ENCODE measurements at regions not wholly inside any gene's neighbourhood (a gene's known extent, or its start where the extent isn't known, plus 50 kb on each side); places are given as distances from the start of the nearest gene placed in this dataset.

DNA sequence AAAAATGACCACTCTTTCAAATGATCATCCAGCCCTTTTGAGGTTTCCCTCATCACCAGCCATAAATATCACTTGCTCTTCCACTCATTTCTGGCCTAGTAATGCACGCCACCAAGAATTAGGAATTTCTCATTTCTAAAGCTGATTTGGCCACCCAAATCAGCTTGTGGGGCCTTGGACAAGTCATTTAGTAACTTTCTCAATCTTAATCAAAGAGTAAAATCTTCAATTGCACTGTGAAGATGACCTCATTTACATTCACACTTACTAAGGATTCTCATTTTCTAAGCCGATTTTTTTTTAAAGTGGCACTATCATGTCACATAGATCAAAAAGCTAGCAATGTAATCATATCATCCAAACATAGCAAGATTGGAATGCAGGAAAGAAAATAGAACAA lies 150.0 kb upstream of the HHIP start:
- Histone ChIP-seq H3K27ac (no peak overlapping the region), H3K4me1 (no peaks in the 10 kb centered on the region), H3K27me3 (no peaks in the 10 kb centered on the region), H3K9me3 (no peaks in the 10 kb centered on the region), H3K4me3 (no peak overlapping the region), H3K36me3 (no peaks in the 10 kb centered on the region)
- no peak for TF ChIP-seq CTCF (IDR thresholded peaks at IDR 0.05)
- intact Hi-C loops (cut with DNase I) = no loop called here
- no peak for DNase-seq (ENCODE audit: low spot score in 2 of 2)

- intact Hi-C loops (cut with DNase I) = no loop called here
- Histone ChIP-seq H3K27ac (no peak overlapping the region), H3K9me3 (no peaks in the 10 kb centered on the region), H3K4me3 (no peak overlapping the region), H3K36me3 (no peaks in the 10 kb centered on the region), H3K4me1 (no peaks in the 10 kb centered on the region), H3K27me3 (no peaks in the 10 kb centered on the region)
- TF ChIP-seq CTCF (IDR thresholded peaks at IDR 0.05) = no peak
- no peak for DNase-seq (ENCODE audit: low spot score in 2 of 2)
Observed at GRCh38 chr4:144499777-144500176, 146.2 kb upstream of the HHIP start.

GRCh38 chr4:144501231-144501780 lies 144.7 kb upstream of the HHIP start:
- no peak for TF ChIP-seq CTCF (IDR thresholded peaks at IDR 0.05)
- Histone ChIP-seq H3K27ac (no peak overlapping the region), H3K36me3 (no peaks in the 10 kb centered on the region), H3K4me1 (no peaks in the 10 kb centered on the region), H3K27me3 (no peaks in the 10 kb centered on the region), H3K4me3 (no peak overlapping the region), H3K9me3 (no peaks in the 10 kb centered on the region)
- no peak for DNase-seq (ENCODE audit: low spot score in 2 of 2)
- intact Hi-C loops (cut with DNase I) = no loop called here

DNA sequence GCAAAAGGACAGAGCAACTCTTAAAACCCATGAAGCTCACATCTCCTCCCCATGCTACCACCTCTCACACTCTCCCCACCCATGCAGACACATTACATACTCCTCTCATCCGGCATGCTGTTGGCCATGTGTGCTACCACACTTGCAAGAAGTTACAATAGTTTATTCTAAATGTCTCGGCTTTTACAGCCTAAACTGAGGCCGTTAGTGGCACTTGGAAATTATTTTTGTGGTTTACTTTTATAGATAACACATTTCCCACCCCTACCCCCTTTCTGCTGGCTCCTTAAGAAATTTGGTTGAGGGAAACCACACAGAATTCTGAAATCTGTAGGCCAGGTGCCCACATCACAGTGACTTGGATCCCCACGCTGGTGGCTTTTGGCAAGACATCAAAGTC lies 141.1 kb upstream of the HHIP start:
- H3K4me1 ChIP-seq = no peaks in the 10 kb centered on the region
- no peak for TF ChIP-seq CTCF (IDR thresholded peaks at IDR 0.05)
- no peaks in the 10 kb centered on the region for H3K27me3 ChIP-seq
- H3K27ac ChIP-seq = no peak overlapping the region
- no peak overlapping the region for H3K4me3 ChIP-seq
- intact Hi-C loops (cut with DNase I) = no loop called here
- no peak for DNase-seq (ENCODE audit: low spot score in 2 of 2)
- no peaks in the 10 kb centered on the region for H3K36me3 ChIP-seq
- no peaks in the 10 kb centered on the region for H3K9me3 ChIP-seq

- intact Hi-C loops (cut with DNase I) = no loop called here
- Histone ChIP-seq H3K4me3 (no peak overlapping the region), H3K36me3 (no peaks in the 10 kb centered on the region), H3K27me3 (no peaks in the 10 kb centered on the region), H3K9me3 (no peaks in the 10 kb centered on the region), H3K27ac (no peak overlapping the region), H3K4me1 (no peaks in the 10 kb centered on the region)
- DNase-seq (ENCODE audit: low spot score in 2 of 2) = no peak
- TF ChIP-seq CTCF (IDR thresholded peaks at IDR 0.05) = no peak
Observed at GRCh38 chr4:144507311-144508101, 138.4 kb upstream of the HHIP start.
